Stimulated activated CD4-positive, alpha-beta T cell treated with anti-CD3 and anti-CD28 coated beads, Interleukin-4, amount 100 ng/mL, for 24 hours (primary cell): ENCODE measurements at regions not wholly inside any gene's neighbourhood (a gene's known extent, or its start where the extent isn't known, plus 50 kb on each side); places are given as distances from the start of the nearest gene placed in this dataset.

ENCODE experiments used
- DNase-seq: peaks from one replicate; pipeline ENCODE4 v3.0.0-alpha.2; 2020

- DNase-seq = no peak
Observed at GRCh38 chr5:8870349-8870958, 675.4 kb downstream of the SEMA5A start.

DNA sequence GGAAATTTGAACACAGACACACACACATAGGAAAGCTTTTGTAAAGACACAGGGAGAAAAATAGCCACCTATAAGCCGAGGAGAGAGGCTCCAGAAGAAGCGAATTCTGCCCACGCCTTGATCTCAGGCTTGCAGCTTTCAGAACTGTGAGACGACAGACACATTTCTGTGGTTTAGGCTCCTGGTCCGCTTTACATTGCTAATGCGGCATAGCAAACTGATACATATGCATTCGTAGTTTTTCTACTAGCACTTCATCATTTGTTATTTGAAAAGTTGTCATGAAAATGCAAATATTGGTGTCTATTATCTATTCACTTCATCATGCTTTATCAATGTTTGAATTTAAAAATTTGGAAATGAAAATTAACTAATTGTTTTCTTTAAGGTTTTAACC is 674.9 kb downstream of the SEMA5A start:
- DNase-seq = no peak

DNA sequence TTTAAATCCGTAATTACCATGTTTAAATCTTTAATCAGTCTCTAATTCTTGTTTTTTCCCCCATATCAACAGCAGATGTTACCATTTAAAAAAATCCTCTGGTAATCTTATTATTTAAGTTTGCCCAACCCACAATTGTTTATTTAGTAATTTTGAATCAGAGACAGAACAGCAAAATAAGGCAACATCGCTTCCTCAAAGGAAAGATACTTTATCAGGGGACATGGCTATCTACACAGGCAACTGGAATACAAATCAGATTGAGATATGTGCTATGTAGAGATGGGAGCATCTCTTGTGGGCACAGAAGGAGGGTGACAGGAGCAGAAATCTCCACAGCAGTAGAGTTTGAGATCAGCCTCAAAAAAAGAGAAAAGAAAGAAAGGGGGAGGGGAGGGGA is 674.4 kb downstream of the SEMA5A start:
- no peak for DNase-seq

GRCh38 chr5:8875722-8876121 is 670.2 kb downstream of the SEMA5A start:
- no peak for DNase-seq

- no peak for DNase-seq
Observed at GRCh38 chr5:8879248-8879647, 666.6 kb downstream of the SEMA5A start.

GRCh38 chr5:8884029-8884428 is 661.8 kb downstream of the SEMA5A start:
- DNase-seq = no peak

DNA sequence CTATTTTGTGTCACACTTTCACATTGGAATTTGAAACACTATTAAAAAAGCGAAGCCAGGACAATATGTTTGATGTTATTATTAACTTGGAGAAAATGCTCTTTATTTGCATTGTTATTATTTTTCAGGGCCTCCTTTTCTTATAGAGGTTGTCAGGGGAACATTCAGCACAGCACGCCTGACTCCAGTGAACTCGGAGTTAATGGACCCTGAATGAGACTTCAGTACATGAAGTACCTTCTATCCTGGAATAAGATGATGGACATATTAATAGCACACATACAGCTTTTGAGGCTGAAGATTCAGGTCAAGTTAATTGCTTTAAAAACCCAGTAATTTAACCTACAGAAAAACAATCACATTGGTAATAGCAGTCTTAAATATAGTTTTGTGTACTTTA is 652.9 kb downstream of the SEMA5A start:
- no peak for DNase-seq

DNA sequence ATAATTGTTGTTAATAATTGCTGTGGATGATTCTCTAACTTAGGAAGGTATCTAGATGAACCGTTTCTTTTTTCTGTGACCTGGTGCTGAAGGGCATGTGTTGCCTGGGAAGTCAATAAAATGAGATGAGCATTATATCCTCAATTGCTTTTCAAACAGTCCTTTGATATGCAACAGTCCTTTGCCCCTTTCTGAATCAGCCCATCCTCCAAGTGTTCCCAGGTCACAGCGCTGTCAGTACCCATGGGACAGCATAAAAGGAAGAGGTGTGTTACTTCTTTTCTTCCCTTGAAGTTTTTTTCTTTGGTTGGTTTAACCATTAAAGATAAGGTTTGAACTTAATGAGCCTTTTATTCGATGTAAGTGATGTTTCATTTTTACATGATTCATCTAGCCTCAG is 651.8 kb downstream of the SEMA5A start:
- no peak for DNase-seq

GRCh38 chr5:8895062-8895461 is 650.8 kb downstream of the SEMA5A start:
- no peak for DNase-seq

DNA sequence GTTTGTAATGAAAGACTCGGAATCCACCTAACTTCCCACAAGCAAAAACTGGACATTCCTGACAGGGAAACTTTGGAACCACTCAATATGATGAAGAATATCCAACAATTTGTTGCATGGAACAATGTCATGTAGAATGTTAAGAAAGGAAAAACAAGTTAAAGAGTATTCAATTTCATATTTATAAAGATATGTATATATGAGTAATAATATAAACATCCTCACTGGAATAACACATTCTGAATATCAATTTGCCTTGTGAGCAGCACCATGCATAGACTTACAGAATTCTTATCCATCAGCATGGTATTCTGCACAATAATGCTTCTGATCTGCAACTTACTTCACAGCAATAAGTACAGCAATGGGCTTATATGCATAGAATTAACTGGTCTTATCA is 650.3 kb downstream of the SEMA5A start:
- no peak for DNase-seq

DNA sequence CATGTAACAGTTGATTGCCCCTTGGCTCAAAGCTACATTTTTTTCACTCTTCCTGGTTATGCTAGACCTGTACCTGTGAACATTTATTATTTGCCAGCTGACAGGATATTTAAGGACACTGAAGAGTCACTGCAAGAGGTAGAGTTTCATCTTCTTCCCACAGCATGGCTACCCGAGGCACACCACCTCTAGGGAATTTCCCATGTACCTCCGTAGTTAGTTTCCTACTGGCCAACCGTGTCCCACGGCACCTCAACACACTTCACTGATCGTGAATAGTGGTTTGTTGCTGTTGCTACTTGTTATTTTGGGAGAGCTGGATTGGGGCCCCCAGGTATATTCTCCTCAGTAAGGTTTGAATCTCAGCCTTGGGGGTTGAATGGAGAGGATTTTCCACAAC is 648.6 kb downstream of the SEMA5A start:
- DNase-seq = no peak

DNA sequence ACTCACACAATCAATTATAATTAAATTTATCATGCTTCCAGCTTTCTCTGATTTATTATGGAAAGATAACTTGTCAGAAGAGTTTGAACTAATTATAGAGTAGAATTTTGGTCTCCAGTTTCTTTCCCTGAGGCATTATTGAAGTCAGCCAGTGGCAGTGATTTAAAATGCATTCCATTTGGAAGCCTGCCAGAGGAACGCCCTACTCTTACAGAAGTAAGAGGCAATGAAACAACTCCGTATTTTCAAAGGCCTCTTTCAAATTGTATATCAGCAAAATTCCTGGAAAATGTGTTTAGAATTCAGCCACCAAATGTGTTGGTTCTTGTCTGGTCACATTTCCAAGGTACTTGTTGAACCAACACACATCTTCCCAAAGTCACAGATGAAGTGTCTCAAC is 640.9 kb downstream of the SEMA5A start:
- DNase-seq = no peak

DNA sequence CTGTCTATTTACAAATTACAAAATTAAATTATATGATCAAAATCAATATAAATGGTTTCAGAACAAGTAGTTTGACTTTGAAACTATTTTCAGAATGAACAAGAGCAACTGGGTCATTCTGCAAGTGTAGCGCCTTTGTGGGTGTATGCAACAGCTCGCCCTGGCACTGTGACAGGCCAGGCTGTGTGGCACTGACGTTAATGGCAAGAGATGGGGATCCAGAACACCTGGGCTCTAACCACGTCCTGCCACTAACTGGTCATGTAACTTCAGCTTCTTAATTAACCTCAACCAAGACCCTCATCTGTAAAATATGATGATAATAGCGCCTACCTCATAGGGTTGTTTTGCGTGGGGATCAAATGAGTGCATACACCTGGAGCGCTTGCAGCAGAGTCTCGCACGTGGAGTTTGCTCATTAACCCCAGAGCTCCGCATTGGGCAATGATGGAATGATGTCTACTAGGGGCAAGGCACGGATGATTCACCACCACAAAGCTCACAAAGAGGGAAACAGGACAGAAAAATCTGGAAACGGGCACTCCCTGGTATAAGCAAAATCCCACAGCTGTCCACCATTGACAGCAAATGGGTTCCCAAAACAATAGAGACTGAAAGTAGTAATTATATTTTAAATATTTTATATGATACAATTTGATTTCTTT is 639.4 kb downstream of the SEMA5A start:
- DNase-seq = no peak

DNA sequence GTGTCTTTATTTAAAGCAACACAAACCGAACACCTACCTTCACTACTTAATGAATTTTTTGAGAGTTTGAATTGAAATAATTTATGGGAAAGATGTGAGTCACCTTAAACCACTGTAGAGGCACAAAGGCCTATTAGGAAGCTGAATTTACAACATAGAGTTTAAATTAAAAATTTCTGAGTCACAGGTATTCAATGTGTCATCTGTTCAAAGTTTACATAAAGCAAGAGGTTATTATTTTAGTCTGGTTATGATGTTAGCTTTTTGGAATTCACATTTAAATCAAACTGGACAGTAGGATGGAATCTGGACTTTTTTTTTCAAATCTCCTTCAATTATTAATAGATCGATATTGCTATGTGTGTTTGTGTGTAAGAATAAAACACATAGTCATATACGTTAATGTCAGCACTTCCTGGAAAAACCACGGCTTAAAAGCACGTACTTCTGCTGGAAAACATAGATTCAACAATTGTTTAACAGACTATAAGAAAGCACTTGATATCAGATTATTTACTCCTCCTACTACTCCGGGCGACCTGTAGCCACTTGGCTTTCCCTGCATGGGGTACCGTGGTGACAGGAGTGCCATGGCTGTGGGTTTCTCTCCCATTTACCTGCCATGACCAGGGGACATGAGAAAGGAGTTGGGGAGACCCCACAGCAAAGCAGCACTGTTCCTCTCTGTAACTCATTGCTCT is 638.6 kb downstream of the SEMA5A start:
- no peak for DNase-seq

DNA sequence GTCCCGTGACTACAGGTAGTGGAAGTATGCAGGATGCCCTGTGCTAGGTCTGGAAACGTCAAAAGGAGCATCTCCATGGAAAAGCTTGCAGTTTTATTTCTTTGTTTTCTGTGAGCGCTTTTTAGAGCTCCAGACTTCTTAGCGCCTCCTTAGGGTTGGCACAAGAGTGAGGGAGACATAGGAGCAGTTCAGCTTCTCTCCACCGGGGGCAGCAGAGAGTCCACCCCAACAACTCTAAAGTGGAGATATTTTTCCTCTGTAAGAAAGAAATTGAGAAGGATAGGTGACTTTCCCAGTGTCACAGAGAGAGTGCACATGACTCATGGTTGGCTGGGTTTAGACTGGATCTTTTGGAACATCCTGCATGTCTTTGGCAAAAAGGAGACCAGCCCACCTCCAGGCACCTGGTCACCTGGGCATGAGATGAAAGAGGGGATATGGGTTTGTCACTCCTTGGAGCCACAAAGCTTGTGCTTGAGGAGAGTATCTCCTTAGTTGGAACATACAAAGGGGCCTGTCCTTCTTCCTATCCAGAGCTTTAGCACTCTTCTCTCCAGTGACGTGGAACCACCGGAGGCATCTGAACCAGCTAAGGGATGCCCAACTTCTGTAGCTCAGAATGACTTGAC is 637.7 kb downstream of the SEMA5A start:
- DNase-seq = no peak

- no peak for DNase-seq
Observed at GRCh38 chr5:8912106-8912505, 633.8 kb downstream of the SEMA5A start.

DNA sequence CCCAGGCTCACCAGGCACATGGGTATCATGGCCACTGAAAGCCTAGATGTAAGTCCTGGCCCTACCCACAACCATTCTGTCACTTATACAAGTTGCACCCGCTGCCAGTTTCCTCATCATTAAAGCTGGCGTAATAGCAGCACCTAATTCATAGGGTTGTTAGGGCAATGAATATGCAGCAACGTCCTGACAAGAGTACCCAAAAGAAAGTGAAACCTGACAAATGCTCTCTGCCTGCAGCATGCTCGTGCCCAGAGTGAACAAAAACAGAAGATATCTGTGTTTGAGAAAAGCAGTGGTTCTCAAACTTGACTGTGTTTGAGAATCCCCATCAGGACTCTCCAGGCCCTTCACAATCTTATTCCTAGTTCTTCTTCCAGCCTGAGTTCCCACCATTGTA is 632.4 kb downstream of the SEMA5A start:
- DNase-seq = no peak

GRCh38 chr5:8919096-8919495 is 626.8 kb downstream of the SEMA5A start:
- no peak for DNase-seq

- DNase-seq = no peak
Observed at GRCh38 chr5:8923526-8923925, 622.3 kb downstream of the SEMA5A start.

DNA sequence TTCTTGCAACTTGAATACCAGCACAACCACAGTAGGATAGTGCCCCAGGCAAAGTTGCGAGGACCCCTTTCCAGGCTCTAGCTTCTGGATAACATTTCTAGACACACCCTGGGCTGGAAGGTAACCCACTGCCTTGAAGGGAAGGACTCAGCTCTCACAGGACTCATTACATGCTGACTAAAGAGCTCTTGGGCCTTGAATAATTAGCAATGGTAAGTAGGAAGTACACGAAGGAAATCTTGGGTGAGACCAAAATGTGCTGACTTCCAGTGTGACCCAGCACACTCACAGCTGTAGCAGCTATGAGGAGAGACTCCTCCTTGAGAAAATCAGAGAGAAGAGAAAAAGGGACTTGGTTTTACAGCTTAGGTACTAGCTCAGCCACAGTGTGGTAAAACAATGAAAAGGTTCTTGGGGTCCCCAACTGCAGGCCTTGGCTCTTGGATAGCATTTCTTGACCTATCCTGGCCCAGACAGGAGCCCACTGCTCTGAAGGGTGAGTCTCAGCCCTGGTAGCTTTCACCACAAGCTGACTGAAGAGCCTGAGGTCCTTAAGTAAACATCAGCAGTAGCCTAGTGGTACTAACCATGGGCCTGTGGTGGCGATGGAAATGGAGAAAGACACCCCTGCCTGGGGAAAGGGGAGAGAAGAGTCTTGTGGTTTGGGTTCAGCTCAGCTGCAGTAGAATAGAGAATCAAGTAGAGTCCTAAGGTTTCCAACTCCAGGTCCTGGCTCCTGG is 621.7 kb downstream of the SEMA5A start:
- DNase-seq = no peak

- no peak for DNase-seq
Observed at GRCh38 chr5:8930021-8930420, 615.9 kb downstream of the SEMA5A start.

DNA sequence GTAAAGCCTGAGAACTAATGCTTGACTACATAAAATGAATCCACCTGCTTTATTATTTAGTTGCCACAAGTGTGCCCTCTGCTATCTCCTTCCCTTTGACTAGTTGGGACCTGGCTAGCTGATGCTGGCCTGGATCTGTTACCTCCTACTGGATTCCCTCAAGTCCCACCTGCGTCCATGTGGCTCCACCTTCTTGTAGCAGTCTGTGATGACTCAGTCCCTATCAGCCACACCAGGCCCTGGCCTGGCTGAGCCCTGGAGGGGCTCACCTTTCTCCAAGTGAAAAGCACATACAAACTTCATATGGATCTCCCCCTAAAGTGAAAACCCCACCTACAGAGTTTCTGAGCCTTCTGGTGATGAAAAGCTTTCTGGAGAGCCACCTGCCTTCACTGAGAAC is 611.4 kb downstream of the SEMA5A start:
- no peak for DNase-seq

- no peak for DNase-seq
Observed at GRCh38 chr5:8940934-8941333, 604.9 kb downstream of the SEMA5A start.
